GM12878 (cell line): ENCODE measurements at regions not wholly inside any gene's neighbourhood (a gene's known extent, or its start where the extent isn't known, plus 50 kb on each side); places are given as distances from the start of the nearest gene placed in this dataset.
A peak's percentile ranks its signal among the peaks of the same experiment; 100 is the strongest.

Experiments used
- ATAC-seq: fragments of 200-7000 bp; cut with Tn5 transposase; 3 replicates; pipeline ENCODE4 v1.9.1; 2020; ENCODE audit warnings: mild to moderate bottlenecking, moderate library complexity
- BruUV-seq: library from RNA; stranded (reverse); fragments of 400-500 nt; replicated peaks from 2 replicates; lab custom pipeline; 2021; lab: Mats Ljungman, UMichigan
- CTCF ChIA-PET: fragments of 300-600 bp; sonication (Branson Sonifier 250); formaldehyde crosslinking; extraction: SDS; loops from one replicate; lab custom pipeline; 2021; ENCODE audit warnings: inconsistent platforms; lab: Yijun Ruan, JAX
- POLR2A ChIA-PET: fragments of 350-600 bp; formaldehyde crosslinking; extraction: SDS; loops from one replicate; lab custom pipeline; 2021; ENCODE audit warnings: inconsistent platforms; lab: Charles Lee
- RAD21 ChIA-PET: fragments of 300-600 bp; sonication (Branson Sonifier 250); formaldehyde crosslinking; loops from one replicate; lab custom pipeline; 2023; ENCODE audit warnings: antibody characterized with exemption; ENCODE audit not compliant: unreplicated experiment; lab: Charles Lee
- SMC1A ChIA-PET: fragments of 300-600 bp; sonication (Branson Sonifier 250); formaldehyde crosslinking; loops from one replicate; lab custom pipeline; 2023; ENCODE audit not compliant: unreplicated experiment, uncharacterized antibody; lab: Charles Lee
- DNase-seq: peaks from one replicate; pipeline ENCODE4 v3.0.0-alpha.2; 2011; ENCODE audit warnings: low read depth, low spot score
- FAIRE-seq: peaks from 3 replicates; lab custom pipeline; 2011; peaks lifted over from hg19 to GRCh38; lab: Jason Lieb, UNC
- H2AFZ ChIP-seq: 2 replicates; pipeline ENCODE4 v1.6.0; 2011; ENCODE audit warnings: low read depth, low read length, control low read depth; ENCODE audit not compliant: control insufficient read depth
- H3K27ac ChIP-seq: 2 replicates; pipeline ENCODE4 v1.5.1; 2011; ENCODE audit warnings: control low read depth; ENCODE audit not compliant: control insufficient read depth, insufficient read depth
- H3K27me3 ChIP-seq, 2 experiments: replicated peaks in 1 of 2; 2 replicates each; pipeline versions ENCODE4 v1.6.0 to v1.6.1; 2011; ENCODE audit warnings: low read length in 1 of 2; ENCODE audit not compliant: control insufficient read depth in 2 of 2, insufficient read depth in 2 of 2
- H3K36me3 ChIP-seq, 2 experiments: 2 replicates each; pipeline ENCODE4 v1.5.1; 2011; ENCODE audit warnings: low read length in 1 of 2; ENCODE audit not compliant: control insufficient read depth in 2 of 2, insufficient read depth in 2 of 2
- H3K4me1 ChIP-seq: 2 replicates; pipeline ENCODE4 v1.6.1; 2011; ENCODE audit warnings: mild to moderate bottlenecking, low read length, moderate library complexity, mixed read lengths; ENCODE audit not compliant: control insufficient read depth, insufficient read depth
- H3K4me2 ChIP-seq: 2 replicates; pipeline ENCODE4 v1.6.0; 2011; ENCODE audit warnings: control low read depth; ENCODE audit not compliant: control insufficient read depth, insufficient read depth
- H3K4me3 ChIP-seq: fragments of 200-600 bp; sonication (generic); 2 replicates; pipeline ENCODE4 v1.5.1; 2016
- H3K79me2 ChIP-seq: 2 replicates; pipeline ENCODE4 v1.6.0; 2011; ENCODE audit warnings: low read length; ENCODE audit not compliant: control insufficient read depth, insufficient read depth
- H3K9ac ChIP-seq: 2 replicates; pipeline ENCODE4 v1.8.0; 2011; ENCODE audit warnings: low read length, control low read depth, mixed read lengths; ENCODE audit not compliant: control insufficient read depth, insufficient read depth
- H3K9me3 ChIP-seq: replicated peaks from 3 replicates; pipeline ENCODE4 v1.5.1; 2011; ENCODE audit warnings: mild to moderate bottlenecking, low read length; ENCODE audit not compliant: control insufficient read depth, insufficient read depth
- H4K20me1 ChIP-seq: 2 replicates; pipeline ENCODE4 v1.6.0; 2011; ENCODE audit not compliant: control insufficient read depth, insufficient read depth
- BCL3 ChIP-seq: IDR thresholded peaks from 2 replicates; pipeline ENCODE4 v1.6.1; 2011; ENCODE audit warnings: borderline replicate concordance, low read depth, mild to moderate bottlenecking, moderate library complexity, low read length; ENCODE audit not compliant: insufficient read depth, poor library complexity, severe bottlenecking
- BHLHE40 ChIP-seq, 2 experiments: fragments of 450-650 bp in 1 of 2; IDR thresholded peaks; 2 replicates each; pipeline ENCODE4 v1.6.1; 2011 to 2017; ENCODE audit warnings: low read depth in 2 of 2, borderline replicate concordance in 1 of 2, improper control_type of control experiment in 1 of 2, low read length in 1 of 2, mild to moderate bottlenecking in 1 of 2
- CREM ChIP-seq: IDR thresholded peaks from 2 replicates; pipeline ENCODE4 v1.6.1; 2014; ENCODE audit warnings: antibody characterized with exemption, low read depth
- IRF3 ChIP-seq: fragments of 450-650 bp; IDR thresholded peaks from 2 replicates; pipeline ENCODE4 v1.6.1; 2014; ENCODE audit warnings: mild to moderate bottlenecking
- KLF5 ChIP-seq: fragments of 450-650 bp; IDR thresholded peaks from 2 replicates; pipeline ENCODE4 v1.6.1; 2014; ENCODE audit warnings: mild to moderate bottlenecking; ENCODE audit not compliant: partially characterized antibody
- LARP7 ChIP-seq: fragments of 450-650 bp; IDR thresholded peaks from 2 replicates; pipeline ENCODE4 v1.6.1; 2017; ENCODE audit warnings: mild to moderate bottlenecking
- MYB ChIP-seq: fragments of 150-350 bp; IDR thresholded peaks from 2 replicates; pipeline ENCODE4 v1.6.1; 2014; ENCODE audit warnings: mild to moderate bottlenecking, low read depth, low read length, borderline replicate concordance
- RELA ChIP-seq: fragments of 450-650 bp; IDR thresholded peaks from 2 replicates; pipeline ENCODE4 v1.8.0; 2014; ENCODE audit warnings: borderline replicate concordance; ENCODE audit not compliant: partially characterized antibody
- TAF1 ChIP-seq: IDR thresholded peaks from 2 replicates; pipeline ENCODE4 v1.6.1; 2011; ENCODE audit warnings: mild to moderate bottlenecking, low read depth, low read length, borderline replicate concordance
- ZNF24 ChIP-seq: fragments of 450-650 bp; IDR thresholded peaks from 2 replicates; pipeline ENCODE4 v1.6.1; 2017; ENCODE audit warnings: antibody characterized with exemption, mild to moderate bottlenecking
- WGBS: methylation state at CpG from one replicate; pipeline ENCODE4 v1.1.6; 2016; ENCODE audit warnings: low lambda C conversion rate; ENCODE audit not compliant: insufficient replicate concordance, insufficient coverage; ENCODE audit errors: missing lambda C conversion rate; 5-methylcytosine and 5-hydroxymethylcytosine counted together
- in situ Hi-C: fragments of 300-500 bp; cut with MboI; formaldehyde crosslinking; loops from 9 replicates; pipeline ENCODE4 v1.14.3; 2018; ENCODE audit warnings: mixed read lengths
- intact Hi-C: fragments of 100-400 bp; cut with micrococcal nuclease; formaldehyde crosslinking; loops from one replicate; pipeline ENCODE4 v1.14.2; 2022; ENCODE audit not compliant: unreplicated experiment
- TF ChIP-seq, protein P1 (sequence below): fragments of 450-650 bp; IDR thresholded peaks from 2 replicates; pipeline ENCODE4 v1.6.1; 2018; ENCODE audit warnings: borderline replicate concordance, mild to moderate bottlenecking; ENCODE audit not compliant: partially characterized antibody

- POLR2A ChIA-PET, result no interaction called here
- 47% methylated on average over 15 of the region's 16 CpGs for WGBS
Measured at GRCh38 chr3:83034806-83035703, 1273.6 kb upstream of the GBE1 start.

More at GRCh38 chr3:83034806-83035703, 1273.6 kb upstream of the GBE1 start:
- SMC1A ChIA-PET, result no interaction called here
- in situ Hi-C loops, result no loop called here
- no peak for TF ChIP-seq BCL3
- no peak for TF ChIP-seq ZNF24
- TF ChIP-seq TAF1, result no peak
- no peak for TF ChIP-seq BHLHE40 (IDR thresholded peaks at IDR 0.05; ENCODE audit: borderline replicate concordance in 1 of 2, low read depth in 2 of 2, low read length in 1 of 2)
- no peak for TF ChIP-seq IRF3
- TF ChIP-seq MYB, result no peak
- TF ChIP-seq, protein P1, sequence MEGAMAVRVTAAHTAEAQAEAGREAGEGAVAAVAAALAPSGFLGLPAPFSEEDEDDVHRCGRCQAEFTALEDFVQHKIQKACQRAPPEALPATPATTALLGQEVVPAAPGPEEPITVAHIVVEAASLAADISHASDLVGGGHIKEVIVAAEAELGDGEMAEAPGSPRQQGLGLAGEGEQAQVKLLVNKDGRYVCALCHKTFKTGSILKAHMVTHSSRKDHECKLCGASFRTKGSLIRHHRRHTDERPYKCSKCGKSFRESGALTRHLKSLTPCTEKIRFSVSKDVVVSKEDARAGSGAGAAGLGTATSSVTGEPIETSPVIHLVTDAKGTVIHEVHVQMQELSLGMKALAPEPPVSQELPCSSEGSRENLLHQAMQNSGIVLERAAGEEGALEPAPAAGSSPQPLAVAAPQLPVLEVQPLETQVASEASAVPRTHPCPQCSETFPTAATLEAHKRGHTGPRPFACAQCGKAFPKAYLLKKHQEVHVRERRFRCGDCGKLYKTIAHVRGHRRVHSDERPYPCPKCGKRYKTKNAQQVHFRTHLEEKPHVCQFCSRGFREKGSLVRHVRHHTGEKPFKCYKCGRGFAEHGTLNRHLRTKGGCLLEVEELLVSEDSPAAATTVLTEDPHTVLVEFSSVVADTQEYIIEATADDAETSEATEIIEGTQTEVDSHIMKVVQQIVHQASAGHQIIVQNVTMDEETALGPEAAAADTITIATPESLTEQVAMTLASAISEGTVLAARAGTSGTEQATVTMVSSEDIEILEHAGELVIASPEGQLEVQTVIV, result no peak
- TF ChIP-seq KLF5, result no peak
- no peak for TF ChIP-seq CREM
- no peak for TF ChIP-seq LARP7
- no peak for TF ChIP-seq RELA
- TF ChIP-seq, all 136 proteins: peak for 0
- no TSS peak for BruUV-seq
- Histone ChIP-seq H3K4me1 (no peaks in the 10 kb centered on the region), H3K27me3 (no peaks in the 10 kb centered on the region), H4K20me1 (no peaks in the 10 kb centered on the region), H3K79me2 (no peaks in the 10 kb centered on the region), H3K27ac (no peak overlapping the region), H3K9ac (no peak overlapping the region), H3K4me2 (no peak overlapping the region), H3K36me3 (no peaks in the 10 kb centered on the region), H2AFZ (no peak overlapping the region), H3K4me3 (no peak overlapping the region), H3K9me3 (no peaks in the 10 kb centered on the region)
- RAD21 ChIA-PET, result no interaction called here
- intact Hi-C loops, result no loop called here
- ATAC-seq, result peak; percentile 16; the same call in 1 of the 3 replicates
- CTCF ChIA-PET, result no interaction called here
- DNase-seq, result no peak
- FAIRE-seq, result no peak
